Smooth muscle cell (in vitro differentiated cells): ENCODE measurements at regions not wholly inside any gene's neighbourhood (a gene's known extent, or its start where the extent isn't known, plus 50 kb on each side); places are given as distances from the start of the nearest gene placed in this dataset.

Source experiments
- DNase-seq: peaks from one replicate; lab custom pipeline; 2025; ENCODE audit not compliant: unreplicated experiment; lab: John Stamatoyannopoulos, UW
- H2AFZ ChIP-seq: fragments of 200-600 bp; sonication (generic); 2 replicates; pipeline ENCODE4 v1.6.0; 2016; ENCODE audit warnings: antibody characterized with exemption, low read depth, mild to moderate bottlenecking
- H3F3A ChIP-seq: fragments of 200-600 bp; sonication (generic); 2 replicates; pipeline ENCODE4 v1.6.0; 2017; ENCODE audit warnings: antibody characterized with exemption, low read depth
- H3K27ac ChIP-seq: fragments of 200-600 bp; sonication (generic); 2 replicates; pipeline ENCODE4 v1.5.1; 2016; ENCODE audit warnings: low read depth, mild to moderate bottlenecking
- H3K27me3 ChIP-seq: fragments of 200-600 bp; sonication (generic); 2 replicates; pipeline ENCODE4 v1.6.1; 2016; ENCODE audit warnings: low read depth, mild to moderate bottlenecking
- H3K36me3 ChIP-seq: fragments of 200-600 bp; sonication (generic); 2 replicates; pipeline ENCODE4 v1.5.1; 2016; ENCODE audit warnings: low read depth
- H3K4me1 ChIP-seq: fragments of 200-600 bp; sonication (generic); 2 replicates; pipeline ENCODE4 v1.5.1; 2016; ENCODE audit warnings: low read depth
- H3K4me2 ChIP-seq: fragments of 200-600 bp; sonication (generic); 2 replicates; pipeline ENCODE4 v1.6.0; 2016; ENCODE audit warnings: mild to moderate bottlenecking
- H3K4me3 ChIP-seq: fragments of 200-600 bp; sonication (generic); 2 replicates; pipeline ENCODE4 v1.5.1; 2016; ENCODE audit warnings: mild to moderate bottlenecking
- H3K79me2 ChIP-seq: fragments of 200-600 bp; sonication (generic); 2 replicates; pipeline ENCODE4 v1.6.0; 2016; ENCODE audit warnings: low read depth, mild to moderate bottlenecking
- H3K9ac ChIP-seq: fragments of 200-600 bp; sonication (generic); 2 replicates; pipeline ENCODE4 v1.6.0; 2016; ENCODE audit warnings: low read depth
- H3K9me3 ChIP-seq: fragments of 200-600 bp; sonication (generic); replicated peaks from 2 replicates; pipeline ENCODE4 v1.5.1; 2016; ENCODE audit warnings: low read depth
- H4K20me1 ChIP-seq: fragments of 200-600 bp; sonication (generic); 2 replicates; pipeline ENCODE4 v1.6.0; 2016; ENCODE audit warnings: low read depth
- CTCF ChIP-seq: fragments of 200-600 bp; sonication (generic); IDR thresholded peaks from 2 replicates; pipeline ENCODE4 v1.5.1; 2017; ENCODE audit warnings: borderline replicate concordance, mild to moderate bottlenecking, antibody characterized with exemption; ENCODE audit not compliant: insufficient read depth, poor library complexity, severe bottlenecking
- WGBS: methylation state at CpG from one replicate; pipeline ENCODE4 v1.1.7; 2016; ENCODE audit warnings: low lambda C conversion rate; 5-methylcytosine and 5-hydroxymethylcytosine counted together

GRCh38 chr2:196478588-196478987 lies 160.9 kb upstream of the CCDC150 start:
- Histone ChIP-seq H3K27ac (peak overlapping the region; percentile 9), H3K36me3 (no peaks in the 10 kb centered on the region), H4K20me1 (no peaks in the 10 kb centered on the region), H3K79me2 (peaks cover 6% of the 10 kb centered on the region), H3K9me3 (no peaks in the 10 kb centered on the region), H3F3A (no peaks in the 10 kb centered on the region), H3K4me1 (peaks cover 8% of the 10 kb centered on the region), H3K27me3 (no peaks in the 10 kb centered on the region), H3K9ac (no peak overlapping the region), H3K4me3 (no peak overlapping the region), H2AFZ (no peak overlapping the region), H3K4me2 (no peak overlapping the region)
- 97% methylated on average over 2 of the region's 2 CpGs for WGBS
- TF ChIP-seq CTCF, result no peak
- no peak for DNase-seq

GRCh38 chr2:196479350-196479749 lies 160.2 kb upstream of the CCDC150 start:
- peak overlapping the region; percentile 91 for H3K9ac ChIP-seq
- no peaks in the 10 kb centered on the region for H4K20me1 ChIP-seq
- DNase-seq, result no peak
- H3K4me2 ChIP-seq, result peak overlapping the region; percentile 72
- no peaks in the 10 kb centered on the region for H3K36me3 ChIP-seq
- no peaks in the 10 kb centered on the region for H3K27me3 ChIP-seq
- no peak overlapping the region for H2AFZ ChIP-seq
- no peak for TF ChIP-seq CTCF
- H3K9me3 ChIP-seq, result no peaks in the 10 kb centered on the region
- H3K4me3 ChIP-seq, result no peak overlapping the region
- peak overlapping the region; percentile 98 for H3K27ac ChIP-seq
- H3F3A ChIP-seq, result no peaks in the 10 kb centered on the region
- H3K4me1 ChIP-seq, result peaks cover 8% of the 10 kb centered on the region
- no peaks in the 10 kb centered on the region for H3K79me2 ChIP-seq

GRCh38 chr2:196480653-196481323 lies 158.7 kb upstream of the CCDC150 start:
- H3K4me3 ChIP-seq, result no peak overlapping the region
- H3K79me2 ChIP-seq, result no peaks in the 10 kb centered on the region
- no peaks in the 10 kb centered on the region for H3K36me3 ChIP-seq
- no peak for DNase-seq
- no peak for TF ChIP-seq CTCF
- H3K4me2 ChIP-seq, result peak overlapping the region; percentile 72
- H2AFZ ChIP-seq, result no peak overlapping the region
- no peaks in the 10 kb centered on the region for H3K9me3 ChIP-seq
- H3F3A ChIP-seq, result no peaks in the 10 kb centered on the region
- H3K9ac ChIP-seq, result peak overlapping the region; percentile 91
- WGBS, result 100% methylated on average over 2 of the region's 2 CpGs
- H4K20me1 ChIP-seq, result no peaks in the 10 kb centered on the region
- H3K27me3 ChIP-seq, result no peaks in the 10 kb centered on the region
- H3K4me1 ChIP-seq, result peaks cover 8% of the 10 kb centered on the region
- peak overlapping the region; percentile 98 for H3K27ac ChIP-seq

GRCh38 chr2:196481324-196481697 lies 158.2 kb upstream of the CCDC150 start:
- no peak for DNase-seq
- no peaks in the 10 kb centered on the region for H3K36me3 ChIP-seq

More at GRCh38 chr2:196481324-196481697, 158.2 kb upstream of the CCDC150 start:
- Histone ChIP-seq H3K9me3 (no peaks in the 10 kb centered on the region), H3K4me3 (no peak overlapping the region), H3K79me2 (no peaks in the 10 kb centered on the region), H4K20me1 (no peaks in the 10 kb centered on the region), H3F3A (no peaks in the 10 kb centered on the region), H3K4me1 (peaks cover 8% of the 10 kb centered on the region), H3K4me2 (peak overlapping the region; percentile 72), H3K27me3 (no peaks in the 10 kb centered on the region), H2AFZ (no peak overlapping the region), H3K27ac (peak overlapping the region; percentile 98), H3K9ac (peak overlapping the region; percentile 91)
- WGBS, result 16% methylated on average over 3 of the region's 3 CpGs
- no peak for TF ChIP-seq CTCF
